DMS 273 (cell line): ENCODE measurements at regions not wholly inside any gene's neighbourhood (a gene's known extent, or its start where the extent isn't known, plus 50 kb on each side); places are given as distances from the start of the nearest gene placed in this dataset.
"Not testable (repeated sequence)": the region's sequence is repeated elsewhere in the genome, so short reads cannot be mapped to it uniquely, and the experiment has no call there.

ENCODE experiments used
- DNase-seq: peaks from one replicate; lab custom pipeline; 2025; ENCODE audit not compliant: unreplicated experiment; lab: John Stamatoyannopoulos, UW

DNA sequence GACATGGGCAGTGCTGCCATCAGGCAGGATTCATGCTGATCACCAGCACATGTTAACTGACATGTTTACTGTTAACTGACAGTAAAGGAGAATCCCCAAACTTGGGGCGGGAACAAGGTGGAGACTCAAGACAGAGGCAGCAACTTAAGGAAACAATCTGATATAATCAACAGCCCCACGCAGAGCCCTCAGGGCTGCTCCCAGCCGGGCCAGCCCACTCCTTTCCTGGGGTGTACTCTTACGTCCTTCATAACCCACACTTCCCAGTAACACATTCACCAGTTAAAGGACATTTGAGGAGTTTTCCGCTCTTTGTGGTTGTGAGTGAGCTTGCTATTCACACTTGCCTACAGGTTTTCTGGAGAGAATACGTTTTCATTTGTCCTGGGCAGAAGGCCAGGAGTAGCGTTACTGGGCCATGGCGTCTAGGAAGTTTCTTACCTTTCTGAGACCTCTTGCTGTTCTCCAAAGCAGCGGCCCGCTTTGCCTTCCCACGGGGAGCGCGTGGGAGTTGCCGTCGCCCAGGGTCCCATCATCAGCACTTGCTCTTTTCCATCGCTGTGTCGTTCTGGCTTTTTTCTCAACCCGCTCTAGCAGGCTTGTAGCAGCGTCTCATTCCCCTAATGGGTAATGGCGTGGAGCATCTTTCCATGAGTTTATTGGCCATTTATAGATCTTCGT, 56.4 kb downstream of the FOXF2 start:
- DNase-seq, result no peak

DNA sequence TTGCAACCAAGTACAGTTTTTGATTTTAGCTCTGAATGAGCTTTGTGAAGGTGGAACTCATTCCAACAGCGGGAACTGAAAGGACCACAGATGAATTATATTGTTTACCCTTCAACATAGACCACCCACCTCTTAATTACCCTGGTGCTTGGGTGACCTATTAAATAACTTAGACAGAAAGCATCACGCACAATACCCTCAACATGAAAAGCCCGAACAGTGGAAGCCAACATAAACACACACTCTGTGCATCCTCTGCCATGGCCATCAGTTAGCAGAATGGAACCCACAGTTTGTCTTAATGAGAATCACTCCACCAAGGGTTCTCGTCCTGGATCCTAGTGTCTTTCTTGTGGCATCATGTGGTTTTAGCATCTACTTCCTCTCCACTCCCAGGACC, 60.5 kb downstream of the FOXF2 start:
- no peak for DNase-seq

DNA sequence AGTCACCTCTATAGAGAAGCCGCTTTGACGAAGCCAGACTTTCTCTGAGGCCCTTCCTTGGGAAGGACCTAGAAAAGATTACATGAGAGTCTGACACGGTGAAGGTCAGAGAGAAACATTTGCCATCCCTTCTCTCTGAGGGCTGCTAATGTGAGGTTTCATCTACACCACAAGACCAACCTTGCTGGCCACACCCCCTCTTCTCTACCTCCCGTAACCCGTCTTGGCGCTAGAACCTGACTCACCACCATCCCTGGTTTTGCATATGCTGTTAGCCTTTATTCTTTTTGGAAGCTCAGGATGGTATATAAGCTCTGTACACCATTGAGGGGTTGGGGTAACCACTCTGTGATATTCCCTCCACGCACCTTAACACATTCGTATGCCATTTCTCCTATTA, 63.6 kb downstream of the FOXF2 start:
- no peak for DNase-seq

DNA sequence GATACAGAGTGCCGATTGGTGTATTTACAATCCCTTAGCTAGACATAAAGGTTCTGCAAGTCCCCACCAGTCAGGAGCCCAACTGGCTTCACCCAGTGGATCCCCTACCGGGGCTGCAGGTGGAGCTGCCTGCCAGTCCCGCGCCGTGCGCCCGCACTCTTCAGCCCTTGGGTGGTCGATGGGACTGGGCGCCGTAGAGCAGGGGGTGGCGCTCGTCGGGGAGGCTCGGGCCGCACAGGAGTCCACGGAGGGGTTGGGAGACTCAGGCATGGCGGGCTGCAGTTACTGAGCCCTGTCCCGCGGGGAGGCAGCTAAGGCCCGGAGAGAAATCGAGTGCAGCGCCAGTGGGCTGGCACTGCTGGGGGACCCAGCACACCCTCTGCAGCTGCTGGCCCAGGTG, 67.4 kb downstream of the FOXF2 start:
- not testable (repeated sequence) for DNase-seq

DNA sequence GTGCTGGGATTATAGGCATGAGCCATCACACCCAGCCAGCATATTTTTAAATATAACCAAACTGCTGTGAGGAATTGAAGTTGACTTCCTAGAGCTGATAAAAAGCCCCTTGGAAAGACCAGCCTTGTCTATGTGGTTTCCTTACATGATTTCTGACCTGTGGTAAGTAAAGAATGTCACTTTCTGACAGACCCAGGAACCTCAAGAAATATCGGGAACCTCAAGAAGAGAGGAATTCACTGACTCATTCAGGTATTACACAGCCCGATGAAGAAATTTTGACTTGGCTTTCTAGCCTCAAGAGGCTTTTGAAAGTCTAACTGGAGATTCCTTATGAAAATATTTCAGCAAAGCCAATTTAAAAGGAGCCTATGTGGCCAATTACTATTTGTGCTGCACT, 71.8 kb downstream of the FOXF2 start:
- no peak for DNase-seq

DNA sequence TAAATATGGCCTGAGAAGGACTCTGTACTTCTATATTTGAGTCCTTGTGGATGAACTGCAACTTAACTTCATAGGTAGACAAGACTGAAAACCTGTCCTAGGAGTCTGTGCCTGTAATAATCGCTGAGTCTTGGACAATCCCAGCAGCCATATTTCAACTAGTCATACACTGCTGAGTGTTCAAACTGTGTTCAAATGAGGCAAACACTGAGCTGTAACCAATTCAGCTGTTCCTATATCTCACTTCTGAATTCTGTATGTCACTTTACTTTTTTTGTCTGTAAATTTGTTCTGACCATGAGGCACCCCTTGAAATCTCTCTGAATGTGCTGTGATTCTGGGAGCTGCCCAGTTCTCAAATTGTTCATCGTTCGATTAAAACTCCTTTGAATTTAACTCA, 72.4 kb downstream of the FOXF2 start:
- no peak for DNase-seq

DNA sequence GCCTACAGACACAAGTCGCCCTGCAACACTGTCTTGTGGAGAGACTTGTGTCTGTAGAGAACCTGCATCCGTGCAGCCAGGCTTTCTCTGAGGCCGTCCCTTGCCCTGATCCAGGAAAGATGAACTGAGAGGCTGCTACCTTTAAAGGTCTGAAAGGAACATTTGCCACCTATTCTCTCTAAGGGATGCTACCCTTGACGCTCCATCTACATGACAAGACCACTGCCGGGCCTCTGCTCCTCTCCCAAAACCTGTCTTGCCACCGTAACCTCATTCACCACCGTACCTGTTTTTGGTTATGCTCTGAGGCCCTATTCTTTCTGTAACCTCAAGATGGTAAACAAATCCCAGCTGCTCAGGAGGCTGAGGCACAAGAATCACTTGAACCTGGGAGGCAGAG, 73.9 kb downstream of the FOXF2 start:
- no peak for DNase-seq

DNA sequence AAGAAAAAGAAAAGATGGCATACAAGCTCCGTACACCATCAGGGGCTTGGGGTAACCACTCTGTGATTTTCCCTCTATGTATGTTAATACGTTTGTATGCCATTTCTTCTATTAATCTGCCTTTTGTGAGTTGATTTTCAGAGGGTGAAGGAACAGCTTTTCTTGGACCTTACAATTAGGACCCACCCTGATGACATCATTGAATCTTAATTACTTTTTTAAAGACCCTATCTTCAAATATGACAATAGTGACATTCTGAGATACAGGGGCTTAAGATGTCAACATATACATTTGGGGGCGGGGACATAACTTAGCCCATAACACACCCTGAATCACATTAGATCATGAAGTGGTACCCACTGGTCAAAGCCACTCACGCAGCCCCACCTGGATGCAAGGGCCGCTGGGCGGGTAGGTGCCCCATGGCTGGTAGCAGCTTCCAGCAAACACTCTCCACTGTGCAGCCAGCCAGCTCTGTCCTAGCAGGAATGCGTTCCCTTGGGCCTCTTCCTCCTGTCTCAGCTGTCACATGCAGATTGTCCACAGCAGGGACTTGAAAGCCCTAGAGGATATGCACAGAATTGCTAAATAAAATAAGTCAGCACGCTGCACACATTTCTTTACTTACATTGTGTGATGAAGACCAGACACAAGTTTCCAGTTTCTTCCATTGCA, 74.5 kb downstream of the FOXF2 start:
- no peak for DNase-seq

DNA sequence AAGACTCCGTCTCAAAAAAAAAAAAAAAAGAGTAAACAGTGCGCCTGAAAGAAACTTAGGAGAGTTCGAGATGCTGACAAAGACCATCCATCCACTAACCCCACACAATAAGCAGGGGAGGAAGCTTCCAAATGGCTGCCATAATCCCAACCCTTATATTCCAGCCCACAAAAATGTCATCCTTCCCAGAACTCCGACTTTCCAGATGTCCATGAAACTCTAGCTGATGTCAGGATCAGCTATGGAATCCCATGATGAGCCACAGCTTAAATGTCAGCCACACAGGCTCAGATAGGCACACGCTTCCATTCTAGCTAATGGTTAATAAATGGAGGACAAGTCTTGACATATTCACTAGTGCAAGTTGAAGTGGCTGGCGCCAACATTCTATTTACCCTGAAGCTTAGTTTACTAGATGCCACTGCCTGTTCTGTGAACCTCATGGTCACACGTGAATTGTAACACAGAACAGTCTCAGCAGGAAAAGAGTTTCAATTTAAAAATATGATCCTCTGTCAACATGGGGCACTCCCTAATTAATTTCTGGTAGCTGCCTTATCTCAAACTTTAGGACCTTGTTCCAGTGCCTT, 75.5 kb downstream of the FOXF2 start:
- peak; percentile 11 for DNase-seq

DNA sequence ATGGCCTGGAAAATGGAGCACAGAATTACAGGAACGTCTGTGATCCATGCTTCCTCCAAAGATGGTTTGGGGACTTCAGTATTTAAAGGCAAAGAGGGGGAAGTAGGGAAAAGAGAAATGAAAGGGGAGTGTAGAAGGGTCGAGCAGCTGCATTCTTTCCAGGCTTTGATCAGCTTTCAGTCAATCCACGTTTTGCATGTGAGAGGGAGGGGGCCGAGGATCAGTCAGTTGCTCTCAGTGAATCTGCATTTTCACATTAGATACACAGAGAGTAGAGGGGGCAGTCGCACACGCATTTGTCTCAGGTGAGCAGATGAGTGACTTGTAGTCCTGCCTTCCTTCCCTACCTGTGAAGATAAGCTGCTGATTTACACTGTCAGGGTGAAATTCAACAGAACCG, 78.8 kb downstream of the FOXF2 start:
- no peak for DNase-seq

DNA sequence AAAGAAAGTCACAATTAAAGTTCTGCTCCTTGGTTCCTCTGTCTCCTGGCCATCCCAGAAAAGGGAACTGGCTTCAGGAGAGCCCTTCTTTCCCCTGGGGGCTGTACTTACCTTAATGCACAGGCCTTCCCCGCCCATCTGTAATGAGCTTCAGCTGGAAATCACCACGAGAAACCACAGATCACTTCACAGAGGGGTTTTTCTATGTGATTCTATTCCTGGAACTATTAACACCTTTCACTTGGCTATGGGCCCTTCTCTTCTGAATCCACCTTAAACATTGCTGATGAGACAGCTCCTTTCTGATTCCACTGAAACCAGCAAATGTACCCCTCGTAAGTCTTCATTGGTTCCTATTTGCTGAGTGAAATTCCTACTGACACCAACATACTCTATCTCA, 80.7 kb downstream of the FOXF2 start:
- DNase-seq, result no peak

DNA sequence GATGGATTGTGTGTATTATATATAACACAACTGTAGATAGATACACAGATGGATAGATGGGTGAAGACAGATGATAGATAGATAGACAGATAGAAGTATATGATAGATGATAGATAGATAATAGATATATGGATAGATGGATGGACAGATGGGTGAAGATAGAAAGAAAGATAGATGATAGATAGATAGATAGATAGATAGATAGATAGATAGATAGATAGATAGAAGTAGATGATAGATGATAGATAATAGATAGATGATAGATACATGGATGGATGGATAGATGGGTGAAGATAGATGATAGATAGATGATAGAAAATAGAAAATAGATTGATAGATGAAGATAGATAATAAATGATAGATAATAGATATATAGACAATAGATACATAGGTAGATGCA, 83.3 kb downstream of the FOXF2 start:
- DNase-seq, result no peak

DNA sequence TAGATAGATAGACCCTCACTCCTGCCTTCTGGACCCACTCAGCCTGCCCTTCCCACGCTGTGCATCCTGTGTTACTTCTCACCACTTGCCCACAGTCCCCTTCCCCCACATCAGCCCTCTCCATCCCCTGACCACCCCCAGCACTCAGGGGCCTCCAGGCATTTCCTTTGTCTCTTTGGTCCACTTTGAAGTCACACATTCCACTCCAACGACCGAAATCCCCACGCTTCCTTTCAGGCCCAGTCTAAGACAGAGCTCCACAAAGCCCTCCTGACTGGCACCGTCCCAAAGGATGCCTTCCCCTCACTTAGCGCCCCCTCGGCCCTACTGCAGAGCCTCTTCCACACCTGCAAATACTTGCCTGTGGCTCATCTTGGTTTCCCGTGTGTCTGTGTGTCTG, 83.8 kb downstream of the FOXF2 start:
- DNase-seq, result no peak

DNA sequence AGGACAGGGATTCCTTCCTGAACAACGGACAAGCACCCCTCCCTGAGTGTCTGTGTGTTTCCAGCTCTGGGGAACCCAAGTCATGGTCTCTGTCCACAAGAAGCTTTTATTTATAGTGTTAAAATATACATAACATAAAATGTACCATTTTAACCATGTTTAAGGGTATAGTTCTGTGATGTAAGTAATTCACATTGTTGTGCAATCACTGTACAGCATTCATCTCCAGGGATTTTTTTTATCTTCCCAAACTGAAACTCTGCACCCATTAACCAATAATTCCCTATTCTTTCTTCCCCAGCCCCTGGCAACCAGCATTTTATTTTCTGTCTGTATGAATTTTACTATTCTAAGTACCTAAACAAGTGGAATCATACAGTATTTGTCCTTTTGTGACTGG, 84.2 kb downstream of the FOXF2 start:
- DNase-seq, result no peak

DNA sequence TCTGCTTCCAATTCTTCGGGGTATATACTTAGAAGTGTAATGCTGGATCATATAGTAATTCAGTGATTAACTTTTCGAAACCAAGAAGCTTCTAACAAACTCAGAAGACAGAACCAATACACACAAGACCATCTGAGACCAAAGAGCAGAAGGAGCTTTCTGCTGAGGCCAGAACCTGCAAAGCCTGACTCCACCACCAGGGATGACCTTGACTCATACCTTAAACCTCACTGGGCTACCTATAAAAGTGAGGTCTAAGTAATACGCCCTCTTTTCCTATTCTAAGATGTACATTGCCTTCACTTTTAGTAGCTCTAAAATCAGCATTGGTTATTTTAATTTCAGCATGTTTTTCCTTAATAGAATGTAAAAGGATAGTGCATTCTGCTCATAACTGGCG, 84.8 kb downstream of the FOXF2 start:
- DNase-seq, result peak; percentile 7

DNA sequence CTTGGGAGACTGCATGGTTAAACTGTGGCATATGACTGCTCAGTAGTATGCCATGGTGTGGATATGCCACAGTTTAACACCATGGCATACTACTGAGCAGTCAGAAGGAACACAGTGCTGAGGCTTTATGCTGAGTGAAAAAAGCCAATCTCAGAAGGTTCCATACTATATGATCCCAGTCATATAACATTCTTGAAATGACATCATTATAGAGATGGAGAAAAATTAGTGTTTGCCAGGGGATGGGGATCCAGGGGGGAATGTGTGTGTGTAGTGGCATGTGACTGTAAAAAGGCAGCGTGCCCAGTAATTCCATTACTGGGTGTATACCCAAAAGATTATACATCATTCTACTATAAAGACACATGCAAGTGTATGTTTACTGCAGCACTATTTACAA, 85.8 kb downstream of the FOXF2 start:
- DNase-seq, result no peak

DNA sequence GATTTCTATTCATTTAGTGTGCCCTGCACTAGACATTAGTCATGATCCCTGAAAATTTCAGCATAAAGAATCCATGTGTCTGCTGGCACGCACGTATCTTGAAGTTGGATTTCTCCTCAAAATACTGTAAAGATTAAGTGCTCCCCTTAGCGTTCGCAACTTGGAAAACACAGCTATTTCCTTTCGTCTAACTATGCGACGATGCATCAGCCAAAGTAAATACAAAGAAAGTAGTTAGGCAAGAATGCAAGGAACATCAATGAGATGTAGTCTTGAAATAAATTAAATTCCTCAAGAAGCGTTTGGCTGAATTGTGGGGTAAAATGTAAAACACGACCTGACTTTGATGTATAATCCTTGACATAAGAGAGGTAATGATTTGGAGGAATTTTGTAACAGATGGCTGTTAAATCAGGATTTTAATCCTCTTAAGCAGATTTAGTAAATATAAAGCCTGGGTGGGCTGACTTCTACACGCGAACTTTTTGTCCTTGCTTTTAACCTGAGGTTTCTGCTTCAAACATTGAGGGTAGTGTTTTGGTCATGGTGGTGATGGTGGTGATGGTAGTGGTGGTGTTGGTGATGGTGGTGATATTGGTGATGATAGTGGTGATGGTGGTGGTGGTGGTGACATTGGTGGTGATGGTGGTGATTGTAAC, 88.2 kb downstream of the FOXF2 start:
- DNase-seq, result no peak

DNA sequence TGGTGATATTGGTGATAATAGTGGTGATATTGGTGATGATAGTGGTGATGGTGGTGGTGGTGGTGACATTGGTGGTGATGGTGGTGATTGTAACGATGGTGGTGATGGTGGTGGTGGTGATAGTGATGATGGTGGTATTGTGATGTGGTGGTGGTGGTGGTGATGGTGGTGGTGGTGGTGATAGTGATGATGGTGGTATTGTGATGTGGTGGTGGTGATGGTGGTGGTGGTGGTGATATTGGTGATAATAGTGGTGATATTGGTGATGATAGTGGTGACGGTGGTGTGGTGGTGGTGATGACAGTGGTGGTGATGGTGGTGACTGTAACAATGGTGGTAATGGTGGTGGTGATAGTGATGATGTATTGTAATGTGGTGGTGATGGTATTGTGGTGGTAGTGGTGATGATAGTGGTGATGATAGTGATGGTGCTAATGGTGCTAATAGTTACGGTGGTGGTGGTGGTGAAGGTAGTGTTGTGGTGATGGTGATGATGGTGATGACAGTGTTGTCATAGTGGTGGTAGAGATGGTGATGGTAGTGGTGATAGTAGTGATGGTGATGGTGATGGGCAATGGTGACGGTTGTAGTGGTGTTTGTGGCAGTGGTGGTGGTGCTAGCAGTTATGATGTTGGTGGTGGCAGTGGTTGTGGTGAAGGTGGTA, 88.9 kb downstream of the FOXF2 start:
- not testable (repeated sequence) for DNase-seq

DNA sequence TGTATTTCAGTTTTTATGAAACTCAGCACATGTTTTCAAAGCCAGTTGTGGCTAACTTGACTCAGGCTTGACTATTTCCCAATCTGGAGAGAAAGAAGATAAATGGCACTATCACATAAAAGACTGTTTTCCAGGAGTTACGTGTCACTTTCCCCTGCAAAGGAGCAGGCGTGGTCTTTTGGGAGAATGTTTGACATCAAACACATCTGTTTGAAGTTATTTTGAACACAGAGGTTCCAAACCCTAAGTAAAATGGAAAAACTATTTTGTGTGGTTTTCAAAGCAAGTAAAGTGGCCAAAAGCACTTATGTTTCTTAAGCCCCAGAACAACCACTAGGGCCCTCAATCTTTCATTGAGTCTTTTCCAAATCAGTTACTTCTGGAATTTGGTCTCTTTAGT, 89.7 kb downstream of the FOXF2 start:
- DNase-seq, result no peak

DNA sequence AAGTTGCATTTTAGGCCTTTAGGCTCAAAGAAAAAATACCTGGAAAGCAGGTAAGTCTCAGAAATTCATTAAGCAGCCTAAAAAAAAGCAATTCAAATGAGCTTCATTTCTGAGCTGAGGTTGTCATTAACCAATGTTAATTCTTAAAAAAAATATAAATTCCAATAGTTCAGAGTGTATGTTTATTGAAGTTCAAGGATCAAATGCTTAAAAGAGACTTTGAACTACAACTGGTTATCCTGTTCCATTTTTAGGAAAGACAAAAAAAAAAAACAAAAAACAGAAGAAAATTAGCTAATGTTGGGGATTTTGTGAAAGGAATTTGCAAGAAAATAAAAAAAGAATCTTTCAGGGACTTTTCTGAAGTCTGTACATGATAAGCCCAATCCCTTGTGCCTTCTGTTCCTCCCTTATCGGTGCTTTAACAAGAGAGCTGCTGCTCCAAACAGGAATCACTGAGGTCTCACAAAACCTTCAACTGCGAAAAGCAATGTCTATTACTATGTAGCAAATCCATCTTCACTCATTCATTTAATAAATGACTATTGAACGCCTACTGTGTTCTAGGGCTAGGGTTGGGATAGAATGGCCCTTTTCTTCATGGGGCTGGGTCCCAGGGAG, 90.3 kb downstream of the FOXF2 start:
- DNase-seq, result no peak

DNA sequence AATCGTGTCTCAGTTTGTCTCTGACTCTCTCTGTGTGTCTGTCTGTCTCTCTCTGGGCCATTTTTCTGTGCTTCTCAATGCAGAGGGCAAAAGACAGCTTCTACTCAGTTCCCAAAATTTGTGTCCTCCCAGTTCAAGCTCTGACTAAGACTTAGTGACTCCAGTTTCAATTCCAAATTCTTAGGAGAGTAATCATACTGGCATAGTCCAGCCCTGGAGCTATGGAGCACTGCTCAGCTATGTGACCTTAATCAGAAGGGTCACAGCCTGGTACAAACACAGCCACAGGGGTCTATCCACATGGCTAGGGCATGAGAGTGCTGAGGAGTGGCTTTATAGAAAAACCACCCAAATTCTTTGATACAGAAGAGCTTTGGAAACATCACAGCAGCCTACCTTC, 91.9 kb downstream of the FOXF2 start:
- no peak for DNase-seq
